Loucy (cell line): ENCODE measurements at regions not wholly inside any gene's neighbourhood (a gene's known extent, or its start where the extent isn't known, plus 50 kb on each side); places are given as distances from the start of the nearest gene placed in this dataset.

Experiments used
- H2AFZ ChIP-seq: fragments of 200-600 bp; sonication (generic); 2 replicates; pipeline ENCODE4 v1.6.0; 2016; ENCODE audit warnings: antibody characterized with exemption, mild to moderate bottlenecking, low read length, moderate library complexity
- H3F3A ChIP-seq: fragments of 200-600 bp; 2 replicates; pipeline ENCODE4 v1.6.0; 2016; ENCODE audit warnings: antibody characterized with exemption, low read depth, mild to moderate bottlenecking
- H3K27me3 ChIP-seq: fragments of 200-600 bp; sonication (generic); 2 replicates; pipeline ENCODE4 v1.6.1; 2014; ENCODE audit warnings: low read length, mild to moderate bottlenecking; ENCODE audit not compliant: insufficient read depth, poor library complexity, severe bottlenecking
- H3K36me3 ChIP-seq: fragments of 200-600 bp; sonication (generic); 2 replicates; pipeline ENCODE4 v1.6.1; 2016; ENCODE audit warnings: low read length; ENCODE audit not compliant: insufficient read depth
- H3K4me1 ChIP-seq: fragments of 200-600 bp; sonication (generic); 2 replicates; pipeline ENCODE4 v1.5.1; 2014; ENCODE audit warnings: low read length, mild to moderate bottlenecking; ENCODE audit not compliant: insufficient read depth, poor library complexity, severe bottlenecking
- H3K4me2 ChIP-seq: fragments of 200-600 bp; sonication (generic); 2 replicates; pipeline ENCODE4 v1.6.0; 2014; ENCODE audit warnings: antibody characterized with exemption, low read length, low read depth, mild to moderate bottlenecking; ENCODE audit not compliant: poor library complexity, severe bottlenecking
- H3K4me3 ChIP-seq: fragments of 200-600 bp; sonication (generic); 2 replicates; pipeline ENCODE4 v1.5.1; 2014; ENCODE audit warnings: low read length, mild to moderate bottlenecking, mixed read lengths; ENCODE audit not compliant: poor library complexity, severe bottlenecking
- H3K79me2 ChIP-seq: fragments of 200-600 bp; sonication (generic); 2 replicates; pipeline ENCODE4 v1.6.1; 2014; ENCODE audit warnings: low read length; ENCODE audit not compliant: insufficient read depth
- H3K9ac ChIP-seq: fragments of 200-600 bp; sonication (generic); 2 replicates; pipeline ENCODE4 v1.6.0; 2014; ENCODE audit warnings: mild to moderate bottlenecking, low read depth, low read length, moderate library complexity; ENCODE audit not compliant: poor library complexity, severe bottlenecking
- H3K9me2 ChIP-seq: fragments of 200-600 bp; sonication (generic); replicated peaks from 2 replicates; pipeline ENCODE4 v1.6.1; 2016; ENCODE audit warnings: low read depth, low read length, mixed read lengths
- H3K9me3 ChIP-seq: fragments of 200-600 bp; sonication (generic); 2 replicates; pipeline ENCODE4 v1.6.1; 2014; ENCODE audit warnings: mild to moderate bottlenecking, antibody characterized with exemption, low read length, low read depth; ENCODE audit not compliant: insufficient read depth
- H4K20me1 ChIP-seq: fragments of 200-600 bp; sonication (generic); 2 replicates; pipeline ENCODE4 v1.6.0; 2014; ENCODE audit warnings: antibody characterized with exemption, low read length, mild to moderate bottlenecking; ENCODE audit not compliant: insufficient read depth, poor library complexity, severe bottlenecking
- CTCF ChIP-seq: fragments of 200-600 bp; sonication (generic); conservative IDR thresholded peaks from 2 replicates; pipeline ENCODE4 v1.5.1; 2014; ENCODE audit warnings: mild to moderate bottlenecking, antibody characterized with exemption, low read length
- EZH2phosphoT487 ChIP-seq: fragments of 200-600 bp; IDR thresholded peaks from 2 replicates; pipeline ENCODE4 v1.6.1; 2018; ENCODE audit warnings: antibody characterized with exemption, mild to moderate bottlenecking, moderate library complexity, borderline replicate concordance

GRCh38 chr1:239682046-239682445, 295.7 kb downstream of the CHRM3 start:
- H2AFZ ChIP-seq: no peak overlapping the region
- H3K4me1 ChIP-seq: no peaks in the 10 kb centered on the region
- no peaks in the 10 kb centered on the region for H3F3A ChIP-seq
- no peaks in the 10 kb centered on the region for H3K79me2 ChIP-seq
- no peak overlapping the region for H3K4me3 ChIP-seq
- no peak overlapping the region for H3K4me2 ChIP-seq
- no peaks in the 10 kb centered on the region for H3K9me2 ChIP-seq
- no peaks in the 10 kb centered on the region for H3K36me3 ChIP-seq
- no peak overlapping the region for H3K9ac ChIP-seq
- H3K27me3 ChIP-seq: no peaks in the 10 kb centered on the region
- H3K9me3 ChIP-seq: no peaks in the 10 kb centered on the region
- no peak for TF ChIP-seq EZH2phosphoT487
- TF ChIP-seq CTCF: no peak
- no peaks in the 10 kb centered on the region for H4K20me1 ChIP-seq

GRCh38 chr1:239682960-239683359, 296.6 kb downstream of the CHRM3 start:
- H3K4me3 ChIP-seq: no peak overlapping the region
- no peak for TF ChIP-seq CTCF
- TF ChIP-seq EZH2phosphoT487: no peak

GRCh38 chr1:239686386-239686785, 300.0 kb downstream of the CHRM3 start:
- Histone ChIP-seq H3F3A (no peaks in the 10 kb centered on the region), H3K4me2 (no peak overlapping the region), H3K9ac (no peak overlapping the region), H3K9me2 (no peaks in the 10 kb centered on the region), H3K79me2 (no peaks in the 10 kb centered on the region), H3K9me3 (no peaks in the 10 kb centered on the region), H3K36me3 (no peaks in the 10 kb centered on the region), H3K4me3 (no peak overlapping the region), H3K4me1 (no peaks in the 10 kb centered on the region), H4K20me1 (no peaks in the 10 kb centered on the region), H3K27me3 (no peaks in the 10 kb centered on the region), H2AFZ (no peak overlapping the region)
- TF ChIP-seq EZH2phosphoT487 (no peak), CTCF (no peak)

More at GRCh38 chr1:239682960-239683359, 296.6 kb downstream of the CHRM3 start:
- Histone ChIP-seq H3K36me3 (no peaks in the 10 kb centered on the region), H3K27me3 (no peaks in the 10 kb centered on the region), H3K9ac (no peak overlapping the region), H3K4me1 (no peaks in the 10 kb centered on the region), H3K9me2 (no peaks in the 10 kb centered on the region), H3K4me2 (no peak overlapping the region), H4K20me1 (no peaks in the 10 kb centered on the region), H3K9me3 (no peaks in the 10 kb centered on the region), H2AFZ (no peak overlapping the region), H3F3A (no peaks in the 10 kb centered on the region), H3K79me2 (no peaks in the 10 kb centered on the region)
